AG09319 (cell line): ENCODE measurements at regions not wholly inside any gene's neighbourhood (a gene's known extent, or its start where the extent isn't known, plus 50 kb on each side); places are given as distances from the start of the nearest gene placed in this dataset.

Source experiments
- DNase-seq: peaks from one replicate; pipeline ENCODE4 v3.0.0-alpha.2; 2010; ENCODE audit warnings: low read depth; ENCODE audit errors: extremely low read depth
- TF ChIP-seq, protein P1 (sequence below): IDR thresholded peaks from 2 replicates; pipeline ENCODE4 v1.5.1; 2011; ENCODE audit warnings: low read depth, mild to moderate bottlenecking, inconsistent platforms, low read length, moderate library complexity

DNA sequence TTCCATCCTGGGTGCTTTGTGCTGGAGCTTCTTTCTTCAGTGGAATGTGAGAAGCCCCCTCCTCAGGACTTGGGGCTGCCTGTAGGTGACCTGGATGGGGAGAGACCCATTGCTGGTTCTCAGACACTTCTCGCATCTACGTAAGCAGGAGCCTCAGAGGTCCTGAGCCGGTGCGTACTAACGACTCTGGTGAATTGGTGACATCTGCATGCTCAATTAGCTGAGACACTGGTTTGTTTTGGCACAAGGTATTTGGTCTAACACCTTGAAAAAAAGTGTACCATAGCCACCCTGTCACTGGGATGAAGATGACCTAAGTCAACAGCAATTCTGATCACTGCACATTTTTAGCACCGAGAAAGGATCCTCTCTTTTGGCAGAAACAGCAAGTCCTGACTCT lies 57.7 kb downstream of the LRRC30 start:
- TF ChIP-seq, protein P1, sequence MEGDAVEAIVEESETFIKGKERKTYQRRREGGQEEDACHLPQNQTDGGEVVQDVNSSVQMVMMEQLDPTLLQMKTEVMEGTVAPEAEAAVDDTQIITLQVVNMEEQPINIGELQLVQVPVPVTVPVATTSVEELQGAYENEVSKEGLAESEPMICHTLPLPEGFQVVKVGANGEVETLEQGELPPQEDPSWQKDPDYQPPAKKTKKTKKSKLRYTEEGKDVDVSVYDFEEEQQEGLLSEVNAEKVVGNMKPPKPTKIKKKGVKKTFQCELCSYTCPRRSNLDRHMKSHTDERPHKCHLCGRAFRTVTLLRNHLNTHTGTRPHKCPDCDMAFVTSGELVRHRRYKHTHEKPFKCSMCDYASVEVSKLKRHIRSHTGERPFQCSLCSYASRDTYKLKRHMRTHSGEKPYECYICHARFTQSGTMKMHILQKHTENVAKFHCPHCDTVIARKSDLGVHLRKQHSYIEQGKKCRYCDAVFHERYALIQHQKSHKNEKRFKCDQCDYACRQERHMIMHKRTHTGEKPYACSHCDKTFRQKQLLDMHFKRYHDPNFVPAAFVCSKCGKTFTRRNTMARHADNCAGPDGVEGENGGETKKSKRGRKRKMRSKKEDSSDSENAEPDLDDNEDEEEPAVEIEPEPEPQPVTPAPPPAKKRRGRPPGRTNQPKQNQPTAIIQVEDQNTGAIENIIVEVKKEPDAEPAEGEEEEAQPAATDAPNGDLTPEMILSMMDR, result no peak
- DNase-seq, result no peak

DNA sequence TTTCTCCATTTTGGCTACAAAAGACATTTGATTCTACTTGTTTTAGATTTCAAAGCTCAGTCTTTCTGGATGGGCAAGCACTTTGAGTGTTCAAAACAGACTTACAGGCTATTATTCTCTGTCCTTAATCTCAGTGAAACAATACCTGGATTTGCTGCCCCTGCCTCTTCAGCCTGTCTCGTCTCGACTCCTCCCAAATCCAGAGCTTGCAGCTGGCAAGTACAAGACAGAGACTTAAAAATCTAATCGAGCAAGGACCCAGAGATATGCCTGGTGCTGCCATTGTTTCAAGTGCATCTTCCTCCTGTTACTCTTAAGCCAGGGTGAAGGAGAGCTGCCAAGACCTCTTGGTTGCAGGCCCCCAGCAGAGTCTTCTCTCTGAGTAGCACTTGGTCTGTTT lies 59.2 kb downstream of the LRRC30 start:
- DNase-seq, result no peak
- TF ChIP-seq, protein P1, result no peak

DNA sequence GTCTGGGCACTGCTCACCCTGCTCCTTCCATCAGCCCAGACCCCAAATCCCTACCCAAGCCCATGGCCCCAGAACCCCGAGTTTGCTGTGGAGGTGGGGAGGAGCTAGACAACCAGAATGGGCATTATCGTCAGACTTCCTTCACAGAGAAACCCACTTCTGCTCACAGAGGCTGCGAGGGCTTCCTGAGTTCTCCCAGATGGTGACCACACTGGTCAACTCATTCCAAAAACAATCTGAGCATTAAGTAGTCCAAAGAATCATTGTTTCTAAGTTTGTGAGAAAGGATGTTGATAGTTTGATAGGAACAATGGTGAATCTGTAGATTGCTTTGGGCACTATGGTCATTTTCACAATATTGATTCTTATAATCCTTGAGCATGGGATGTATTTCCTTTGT lies 60.2 kb downstream of the LRRC30 start:
- DNase-seq, result no peak
- TF ChIP-seq, protein P1, result no peak

DNA sequence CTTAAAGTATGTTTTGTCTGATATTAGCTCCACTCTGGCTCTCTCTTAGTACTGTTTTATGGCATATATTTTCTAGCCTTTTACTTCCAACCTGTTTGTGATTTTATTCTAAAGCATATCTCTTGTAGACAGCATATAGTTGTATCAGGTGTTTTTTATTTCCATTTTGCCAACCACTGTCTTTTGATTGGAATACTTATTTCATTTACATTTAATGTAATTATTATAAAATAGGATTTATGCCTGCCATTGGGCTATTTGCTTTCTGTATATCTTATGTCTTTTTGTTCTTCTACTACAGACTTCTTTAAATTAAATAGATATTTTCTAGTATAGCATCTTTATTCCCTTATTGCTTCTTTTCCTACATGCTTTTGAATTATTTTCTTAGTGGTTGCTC lies 67.3 kb downstream of the LRRC30 start:
- DNase-seq, result no peak
- TF ChIP-seq, protein P1, result no peak

DNA sequence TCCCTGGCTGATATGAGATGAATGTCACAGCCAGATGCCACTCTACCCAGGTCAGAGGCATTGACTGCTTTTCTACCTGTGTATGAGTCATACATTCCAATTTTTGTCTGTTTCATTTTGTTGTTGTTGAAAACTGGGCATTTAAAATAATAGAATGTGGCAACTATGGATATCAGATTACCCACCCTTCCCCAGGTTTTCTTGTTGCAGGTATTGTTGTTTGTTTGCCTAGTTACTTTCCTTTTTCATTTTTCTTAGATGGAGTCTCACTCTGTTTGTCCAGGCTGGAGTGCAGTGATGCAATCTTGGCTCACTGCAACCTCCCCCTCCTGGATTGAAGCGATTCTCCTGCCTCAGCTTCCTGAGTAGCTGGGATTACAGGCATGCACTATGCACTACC lies 70.2 kb downstream of the LRRC30 start:
- TF ChIP-seq, protein P1, result no peak
- no peak for DNase-seq

DNA sequence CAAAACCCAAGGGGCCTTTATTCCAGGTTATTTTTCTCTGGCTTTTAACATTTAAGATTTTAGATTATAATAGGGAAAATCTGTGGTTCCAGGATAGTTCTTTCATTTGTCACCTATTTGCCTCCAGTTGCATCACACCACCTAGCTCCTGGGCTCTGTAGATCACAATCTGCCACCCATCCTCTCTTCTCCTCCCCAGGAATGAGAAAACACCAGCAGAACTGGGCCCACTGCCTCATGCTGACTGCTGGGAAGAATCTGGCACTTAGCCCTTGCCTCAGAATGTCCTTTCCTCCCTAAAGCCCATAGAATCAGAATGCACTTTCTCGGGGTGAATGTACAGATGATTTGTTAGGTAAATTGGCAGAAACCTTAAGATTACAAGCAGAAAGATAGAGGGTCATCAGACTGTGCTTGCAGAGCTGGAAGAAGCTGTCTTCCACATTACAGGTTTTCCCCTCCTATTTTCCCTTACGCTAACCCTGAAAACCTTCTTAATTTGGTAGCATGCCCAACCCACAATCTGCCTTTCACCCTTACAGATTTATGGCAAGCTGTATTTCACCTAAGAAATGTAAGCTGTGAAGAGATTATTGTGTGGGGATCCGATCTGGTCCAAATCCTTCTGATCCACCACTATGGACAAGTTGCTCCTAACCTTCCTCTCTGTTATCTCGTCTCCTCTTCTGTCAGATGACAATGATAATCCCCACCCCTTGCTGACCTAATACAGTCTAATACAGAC lies 72.6 kb downstream of the LRRC30 start:
- DNase-seq, result no peak
- TF ChIP-seq, protein P1, result no peak

DNA sequence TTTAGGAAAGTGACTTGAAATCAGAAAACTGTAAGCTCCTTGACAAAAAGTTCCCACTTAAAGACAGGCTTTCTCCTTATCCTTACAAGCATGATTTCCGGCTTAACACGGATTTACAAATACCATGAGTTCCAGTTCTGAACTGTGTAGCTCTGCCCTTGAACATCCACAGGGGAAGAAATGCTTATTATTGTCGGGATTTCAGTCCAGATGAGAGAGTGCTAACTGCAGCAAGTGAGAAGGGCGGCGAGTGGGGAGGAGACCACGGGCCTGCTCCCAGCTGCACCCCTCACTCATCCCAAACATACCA lies 73.1 kb downstream of the LRRC30 start:
- TF ChIP-seq, protein P1, result no peak
- DNase-seq, result no peak
